Keratinocyte (primary cell): ENCODE measurements at regions not wholly inside any gene's neighbourhood (a gene's known extent, or its start where the extent isn't known, plus 50 kb on each side); places are given as distances from the start of the nearest gene placed in this dataset.

Experiments
- EZH2 ChIP-seq: IDR thresholded peaks from one replicate; pipeline ENCODE4 v1.6.1; 2012; ENCODE audit warnings: inconsistent platforms, mild to moderate bottlenecking, low read length, moderate library complexity
- TF ChIP-seq, protein P1 (sequence below), 3 experiments: IDR thresholded peaks in 1 of 3; conservative IDR thresholded peaks in 1 of 3; optimal IDR thresholded peaks in 1 of 3; 2 replicates in 2 of 3; 3 replicates in 1 of 3; pipeline versions ENCODE3 to v1.5.1; 2011; ENCODE audit warnings: low read length in 3 of 3, mild to moderate bottlenecking in 3 of 3, moderate library complexity in 2 of 3, control low read depth in 1 of 3, inconsistent platforms in 1 of 3; ENCODE audit not compliant: insufficient read depth in 2 of 3; ENCODE audit errors: extremely low read depth in 1 of 3

GRCh38 chr11:70891844-70892380 is 360.5 kb downstream of the SHANK2 start:
- TF ChIP-seq EZH2 = no peak
- TF ChIP-seq, protein P1, sequence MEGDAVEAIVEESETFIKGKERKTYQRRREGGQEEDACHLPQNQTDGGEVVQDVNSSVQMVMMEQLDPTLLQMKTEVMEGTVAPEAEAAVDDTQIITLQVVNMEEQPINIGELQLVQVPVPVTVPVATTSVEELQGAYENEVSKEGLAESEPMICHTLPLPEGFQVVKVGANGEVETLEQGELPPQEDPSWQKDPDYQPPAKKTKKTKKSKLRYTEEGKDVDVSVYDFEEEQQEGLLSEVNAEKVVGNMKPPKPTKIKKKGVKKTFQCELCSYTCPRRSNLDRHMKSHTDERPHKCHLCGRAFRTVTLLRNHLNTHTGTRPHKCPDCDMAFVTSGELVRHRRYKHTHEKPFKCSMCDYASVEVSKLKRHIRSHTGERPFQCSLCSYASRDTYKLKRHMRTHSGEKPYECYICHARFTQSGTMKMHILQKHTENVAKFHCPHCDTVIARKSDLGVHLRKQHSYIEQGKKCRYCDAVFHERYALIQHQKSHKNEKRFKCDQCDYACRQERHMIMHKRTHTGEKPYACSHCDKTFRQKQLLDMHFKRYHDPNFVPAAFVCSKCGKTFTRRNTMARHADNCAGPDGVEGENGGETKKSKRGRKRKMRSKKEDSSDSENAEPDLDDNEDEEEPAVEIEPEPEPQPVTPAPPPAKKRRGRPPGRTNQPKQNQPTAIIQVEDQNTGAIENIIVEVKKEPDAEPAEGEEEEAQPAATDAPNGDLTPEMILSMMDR (optimal IDR thresholded peaks at IDR 0.05 in 1 of 3, IDR thresholded peaks at IDR 0.05 in 1 of 3, conservative IDR thresholded peaks at IDR 0.05 in 1 of 3; ENCODE audit: extremely low read depth in 1 of 3, insufficient read depth in 2 of 3, low read length in 3 of 3) = no peak
